ENCODE measurements at regions not wholly inside any gene's neighbourhood (a gene's known extent, or its start where the extent isn't known, plus 50 kb on each side); places are given as distances from the start of the nearest gene placed in this dataset.

DNA sequence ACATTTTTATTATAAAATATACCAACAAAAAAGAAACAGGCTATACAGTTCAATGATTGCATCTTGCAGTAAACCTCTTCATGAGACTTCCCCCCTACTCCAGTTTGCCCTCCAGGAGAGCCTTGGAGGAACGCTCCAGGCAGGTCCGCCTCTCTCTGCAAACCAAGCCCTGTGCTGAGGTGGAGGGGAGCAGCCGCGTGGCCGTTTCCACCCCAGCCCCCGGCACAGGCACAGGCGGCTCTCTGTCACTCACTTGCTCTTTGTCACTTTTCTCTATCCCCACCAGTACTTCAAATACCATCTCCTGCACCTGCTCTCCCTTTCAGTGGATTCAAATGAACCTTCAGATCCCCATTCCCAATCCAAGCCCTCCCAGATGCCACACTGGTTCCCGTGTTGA, 479.9 kb downstream of the OCA2 start:
- no peak for DNase-seq

DNA sequence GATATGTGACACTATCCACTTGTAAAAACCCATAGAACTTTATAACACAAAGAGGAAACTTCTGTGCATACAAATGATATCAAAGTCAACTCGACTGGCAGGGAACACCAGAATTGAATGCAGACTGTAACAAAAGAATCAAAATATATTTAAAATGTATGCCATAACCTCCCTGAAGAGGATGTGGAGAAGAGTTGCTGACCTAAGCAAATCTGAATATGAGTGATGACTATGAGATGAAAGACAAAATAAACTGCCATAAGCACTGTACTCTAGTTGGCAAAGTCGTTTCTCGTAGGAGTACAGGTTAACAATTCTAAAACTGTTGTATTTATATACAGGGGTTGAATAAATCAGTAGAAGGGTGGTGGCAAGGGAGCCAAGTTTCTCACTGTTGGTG, 482.1 kb downstream of the OCA2 start:
- no peak for DNase-seq

DNA sequence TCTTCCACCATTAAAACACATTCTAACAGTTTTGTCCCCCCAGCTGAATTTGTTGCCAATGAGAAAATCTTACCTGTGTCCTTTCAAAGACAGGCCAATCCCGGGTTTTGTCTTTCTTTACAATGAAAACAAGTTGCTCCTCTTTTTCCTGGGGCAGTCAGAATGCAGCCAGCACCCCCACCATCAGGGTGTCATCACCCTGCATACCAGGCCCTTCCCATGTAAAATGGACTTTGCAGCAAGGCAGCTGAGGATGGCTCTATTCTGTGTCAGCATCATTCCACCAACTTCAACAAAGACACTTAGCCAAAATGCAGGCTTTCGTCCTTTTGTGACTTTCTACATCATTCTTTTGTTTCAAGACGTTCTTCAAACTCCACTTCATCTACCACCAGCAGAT, 490.9 kb downstream of the OCA2 start:
- no peak for DNase-seq

DNA sequence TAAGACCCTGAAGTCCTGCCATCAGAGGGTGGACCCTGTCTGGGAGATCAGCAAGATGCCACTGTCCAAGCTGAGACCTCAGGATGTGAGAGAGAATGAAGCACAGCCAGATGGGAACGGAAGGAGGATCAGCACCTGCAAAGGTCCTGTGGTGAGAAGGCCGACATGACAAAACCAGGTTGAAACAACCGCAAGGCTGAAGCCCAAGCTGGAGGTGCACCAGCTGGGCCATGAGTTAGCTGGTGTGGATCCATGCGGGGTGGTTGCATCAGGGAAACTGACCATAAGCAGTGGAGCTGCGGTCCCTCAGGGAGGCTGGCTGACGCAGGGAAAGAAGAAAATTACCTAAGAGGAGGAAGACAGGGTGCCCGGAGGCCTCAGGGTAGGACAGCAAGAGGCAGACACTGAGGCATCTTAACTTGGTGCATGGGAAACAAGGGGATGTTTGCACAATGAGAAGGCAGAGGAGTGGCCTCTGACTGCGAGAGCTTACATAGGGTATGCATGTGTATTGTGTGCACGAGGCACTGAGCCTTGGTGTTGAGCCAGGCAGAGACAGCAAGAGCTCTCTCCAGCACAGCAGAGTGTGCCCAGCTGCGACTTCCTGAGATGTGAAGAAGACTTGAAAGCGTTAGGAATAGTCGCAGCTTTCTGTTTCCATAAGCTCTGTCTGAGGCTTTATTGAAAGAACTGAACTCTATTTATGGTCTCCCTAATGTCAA, 497.7 kb downstream of the OCA2 start:
- no peak for DNase-seq

- DNase-seq: no peak
Observed at GRCh38 chr15:27599034-27599433, 500.1 kb downstream of the OCA2 start.

DNA sequence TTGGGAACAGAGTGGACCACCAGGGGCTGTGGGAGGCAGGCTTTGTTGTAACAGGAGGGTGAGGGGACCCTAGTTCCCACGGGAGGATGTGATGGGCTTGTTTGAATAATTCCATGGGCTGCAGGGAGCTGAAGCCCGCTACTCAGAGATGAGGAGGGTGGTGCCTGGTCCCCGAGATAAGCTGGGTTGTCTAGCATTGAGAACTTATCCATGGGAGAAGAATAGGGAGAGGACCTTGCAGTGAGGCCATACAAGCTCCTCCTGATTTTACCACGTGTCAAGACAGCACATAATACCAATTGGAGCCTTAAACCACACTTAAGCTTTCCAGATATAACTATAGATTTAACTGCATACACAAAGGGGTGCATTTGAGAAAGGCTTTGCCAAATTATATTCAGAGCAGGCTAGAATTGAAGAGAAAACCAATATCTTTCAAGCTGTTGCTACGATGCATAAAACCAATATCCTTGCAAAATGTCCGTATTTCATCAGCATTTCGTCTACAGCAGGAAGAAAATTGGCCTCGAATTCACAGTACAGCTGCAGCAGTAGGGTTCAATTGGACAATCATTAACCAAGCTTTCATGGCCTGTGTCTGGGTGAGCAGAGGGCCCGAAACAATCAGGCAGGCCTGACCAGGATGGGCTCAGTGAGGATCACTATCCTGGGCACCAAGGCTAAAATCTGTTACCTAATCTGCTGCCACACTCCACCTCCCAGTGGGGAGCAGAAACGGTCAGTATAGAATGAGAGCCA, 500.7 kb downstream of the OCA2 start:
- no peak for DNase-seq

GRCh38 chr15:27595211-27595610, 503.9 kb downstream of the OCA2 start:
- DNase-seq: no peak

GRCh38 chr15:27592036-27592760, 506.9 kb downstream of the OCA2 start:
- DNase-seq: peak; percentile 15
